Effector memory CD4-positive, alpha-beta T cell (primary cell): ENCODE measurements at regions not wholly inside any gene's neighbourhood (a gene's known extent, or its start where the extent isn't known, plus 50 kb on each side); places are given as distances from the start of the nearest gene placed in this dataset.

ENCODE experiments used
- DNase-seq, 3 donors: peaks; one replicate each; pipeline ENCODE4 v3.0.0-alpha.2; 2020
- H3K27ac ChIP-seq: 2 replicates; pipeline ENCODE4 v1.7.0; 2013; ENCODE audit warnings: mild to moderate bottlenecking, low read length, moderate library complexity; ENCODE audit not compliant: insufficient read depth, poor library complexity, severe bottlenecking
- H3K27me3 ChIP-seq: replicated peaks from 2 replicates; pipeline ENCODE4 v1.7.0; 2013; ENCODE audit warnings: mild to moderate bottlenecking, low read length; ENCODE audit not compliant: insufficient read depth, control insufficient read depth, poor library complexity, severe bottlenecking
- H3K36me3 ChIP-seq: 2 replicates; pipeline ENCODE4 v1.7.0; 2013; ENCODE audit warnings: mild to moderate bottlenecking, low read length, moderate library complexity; ENCODE audit not compliant: control insufficient read depth, insufficient read depth
- H3K4me1 ChIP-seq: 2 replicates; pipeline ENCODE4 v1.7.0; 2013; ENCODE audit warnings: low read length, mild to moderate bottlenecking; ENCODE audit not compliant: control insufficient read depth, insufficient read depth, poor library complexity, severe bottlenecking
- H3K4me3 ChIP-seq: 2 replicates; pipeline ENCODE4 v1.7.0; 2013; ENCODE audit warnings: low read length, low read depth, mild to moderate bottlenecking; ENCODE audit not compliant: insufficient read depth, poor library complexity, severe bottlenecking
- H3K9me3 ChIP-seq: 2 replicates; pipeline ENCODE4 v1.7.0; 2013; ENCODE audit warnings: mild to moderate bottlenecking, low read length, moderate library complexity; ENCODE audit not compliant: control insufficient read depth

- Histone ChIP-seq H3K4me3 (no peak overlapping the region), H3K27me3 (no peaks in the 10 kb centered on the region), H3K9me3 (no peaks in the 10 kb centered on the region), H3K36me3 (no peaks in the 10 kb centered on the region), H3K4me1 (no peaks in the 10 kb centered on the region), H3K27ac (no peak overlapping the region)
- no peak for DNase-seq
Observed at GRCh38 chr10:65126288-65126687, 1605.1 kb downstream of the REEP3 start.

- Histone ChIP-seq H3K9me3 (no peaks in the 10 kb centered on the region), H3K36me3 (no peaks in the 10 kb centered on the region), H3K4me1 (no peaks in the 10 kb centered on the region), H3K27me3 (no peaks in the 10 kb centered on the region), H3K27ac (no peak overlapping the region), H3K4me3 (no peak overlapping the region)
- DNase-seq = no peak
Observed at GRCh38 chr10:65128277-65128676, 1607.1 kb downstream of the REEP3 start.

DNA sequence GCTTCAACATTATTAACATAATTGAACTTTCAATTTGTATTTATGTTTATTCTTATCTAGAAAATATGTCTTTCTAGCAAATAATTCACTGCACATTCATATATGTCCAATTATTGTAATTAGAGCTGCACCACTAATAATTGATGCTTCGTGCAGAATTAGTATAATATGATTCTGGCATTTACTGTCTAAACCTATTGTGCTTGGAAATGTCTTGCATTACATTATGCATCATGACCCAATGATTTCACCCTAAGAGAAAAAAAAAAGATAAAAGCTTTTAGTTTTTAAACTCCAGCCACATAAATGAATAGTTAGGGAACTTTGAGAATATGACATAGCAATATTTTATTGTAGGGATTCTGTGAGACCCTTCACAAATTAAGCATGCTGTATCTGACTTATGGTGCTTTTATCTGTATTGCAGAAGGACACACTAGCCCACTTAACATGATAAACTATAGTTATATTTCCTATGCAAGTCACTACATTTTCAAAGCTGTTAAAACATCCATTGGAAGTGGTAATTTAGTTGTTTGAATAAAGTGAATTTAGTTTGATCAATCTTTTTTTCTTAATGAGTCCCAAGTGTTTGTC is 1609.1 kb downstream of the REEP3 start:
- no peak overlapping the region for H3K27ac ChIP-seq
- no peaks in the 10 kb centered on the region for H3K9me3 ChIP-seq
- no peaks in the 10 kb centered on the region for H3K4me1 ChIP-seq

GRCh38 chr10:65133652-65134051 is 1612.5 kb downstream of the REEP3 start:
- DNase-seq = no peak
- no peaks in the 10 kb centered on the region for H3K36me3 ChIP-seq
- H3K9me3 ChIP-seq = no peaks in the 10 kb centered on the region
- H3K4me1 ChIP-seq = no peaks in the 10 kb centered on the region
- H3K27ac ChIP-seq = no peak overlapping the region
- H3K27me3 ChIP-seq = no peaks in the 10 kb centered on the region
- no peak overlapping the region for H3K4me3 ChIP-seq

More for the DNA sequence above, 1609.1 kb downstream of the REEP3 start:
- Histone ChIP-seq H3K27me3 (no peaks in the 10 kb centered on the region), H3K36me3 (no peaks in the 10 kb centered on the region), H3K4me3 (no peak overlapping the region)
- no peak for DNase-seq

DNA sequence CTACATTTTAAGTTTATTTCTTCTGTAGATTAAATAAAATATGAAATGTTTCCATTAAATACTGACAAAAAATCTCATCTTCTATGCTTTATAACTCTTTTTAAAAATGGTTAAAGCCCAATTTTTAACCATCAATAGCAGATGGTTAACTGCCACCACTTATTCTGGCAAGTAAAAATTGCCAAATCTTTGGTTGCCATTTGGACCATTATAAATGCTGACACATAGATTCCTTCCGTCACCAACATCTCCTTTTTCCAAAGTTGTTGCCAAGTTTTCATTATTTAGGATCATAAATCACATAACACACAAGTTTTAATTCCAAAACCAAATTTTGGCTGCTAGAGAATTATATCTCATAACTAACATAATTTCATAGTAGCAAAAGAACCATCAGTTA is 1614.3 kb downstream of the REEP3 start:
- H3K36me3 ChIP-seq = no peaks in the 10 kb centered on the region
- no peak for DNase-seq
- H3K4me1 ChIP-seq = no peaks in the 10 kb centered on the region
- H3K4me3 ChIP-seq = no peak overlapping the region
- no peak overlapping the region for H3K27ac ChIP-seq
- H3K9me3 ChIP-seq = no peaks in the 10 kb centered on the region
- no peaks in the 10 kb centered on the region for H3K27me3 ChIP-seq

DNA sequence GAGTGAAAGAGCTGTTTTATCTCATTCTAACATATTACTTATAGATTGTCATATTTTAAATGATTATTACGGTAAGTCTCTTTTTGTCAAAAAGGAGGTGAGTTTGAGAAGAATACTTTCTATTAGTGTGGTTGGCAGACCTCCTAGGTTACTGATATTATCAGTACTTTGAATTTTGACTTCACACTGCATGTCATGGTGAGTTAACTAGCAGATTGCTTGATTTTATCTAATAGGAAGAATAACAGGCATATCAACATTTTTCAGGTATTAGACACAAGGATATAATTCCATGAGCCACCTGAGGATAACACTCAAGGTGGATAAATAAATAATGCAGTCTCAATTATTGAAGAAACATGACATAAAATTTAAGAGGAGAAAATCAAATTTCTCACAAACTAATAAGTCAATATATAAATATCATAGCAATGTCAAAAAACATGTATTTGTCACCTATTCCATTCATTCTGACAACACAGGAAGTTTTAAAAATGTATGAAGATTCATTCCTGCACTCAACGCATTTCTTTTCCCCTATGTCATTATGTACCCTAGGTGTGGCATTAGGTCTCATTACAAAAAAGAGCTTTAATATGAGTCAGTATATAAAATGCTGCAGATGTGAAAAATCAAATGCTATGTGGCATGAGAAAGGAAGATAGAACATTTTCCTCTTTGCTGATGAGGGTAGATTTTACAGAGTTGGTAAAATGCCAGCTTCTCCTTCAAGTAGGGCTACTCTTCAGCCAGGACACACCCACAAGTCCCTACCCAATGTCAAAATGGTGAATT is 1621.6 kb downstream of the REEP3 start:
- DNase-seq = no peak
- Histone ChIP-seq H3K27me3 (no peaks in the 10 kb centered on the region), H3K9me3 (no peaks in the 10 kb centered on the region), H3K27ac (no peak overlapping the region), H3K4me1 (no peaks in the 10 kb centered on the region), H3K4me3 (no peak overlapping the region), H3K36me3 (no peaks in the 10 kb centered on the region)

GRCh38 chr10:65143723-65144122 is 1622.5 kb downstream of the REEP3 start:
- H3K27me3 ChIP-seq = no peaks in the 10 kb centered on the region
- H3K9me3 ChIP-seq = no peaks in the 10 kb centered on the region
- no peaks in the 10 kb centered on the region for H3K4me1 ChIP-seq
- no peak overlapping the region for H3K4me3 ChIP-seq
- H3K36me3 ChIP-seq = no peaks in the 10 kb centered on the region
- DNase-seq = no peak
- H3K27ac ChIP-seq = no peak overlapping the region

GRCh38 chr10:65149878-65150277 is 1628.7 kb downstream of the REEP3 start:
- no peak for DNase-seq

GRCh38 chr10:65166272-65166671 is 1645.1 kb downstream of the REEP3 start:
- no peak overlapping the region for H3K4me3 ChIP-seq
- H3K27me3 ChIP-seq = no peaks in the 10 kb centered on the region
- H3K4me1 ChIP-seq = no peaks in the 10 kb centered on the region
- no peak for DNase-seq
- no peaks in the 10 kb centered on the region for H3K36me3 ChIP-seq
- H3K27ac ChIP-seq = no peak overlapping the region
- H3K9me3 ChIP-seq = no peaks in the 10 kb centered on the region

More at GRCh38 chr10:65149878-65150277, 1628.7 kb downstream of the REEP3 start:
- H3K4me1 ChIP-seq = no peaks in the 10 kb centered on the region
- H3K27me3 ChIP-seq = no peaks in the 10 kb centered on the region
- no peaks in the 10 kb centered on the region for H3K9me3 ChIP-seq
- H3K4me3 ChIP-seq = no peak overlapping the region
- no peak overlapping the region for H3K27ac ChIP-seq
- no peaks in the 10 kb centered on the region for H3K36me3 ChIP-seq

GRCh38 chr10:65172249-65172648 is 1651.0 kb downstream of the REEP3 start:
- Histone ChIP-seq H3K4me1 (no peaks in the 10 kb centered on the region), H3K27ac (no peak overlapping the region), H3K27me3 (no peaks in the 10 kb centered on the region), H3K9me3 (no peaks in the 10 kb centered on the region), H3K36me3 (no peaks in the 10 kb centered on the region), H3K4me3 (no peak overlapping the region)
- DNase-seq = no peak
